ENCODE measurements at regions not wholly inside any gene's neighbourhood (a gene's known extent, or its start where the extent isn't known, plus 50 kb on each side); places are given as distances from the start of the nearest gene placed in this dataset.

GRCh38 chr16:54442864-54443263, 156.3 kb upstream of the IRX3 start:
- WGBS, 4 donors = 65 to 74% (median 71%) methylated on average over 4 to 5 of the region's 5 CpGs
- Histone ChIP-seq H3K4me3 (no peak overlapping the region), H3K9me3 (peaks cover 0 to 27% (median 4%) of the 10 kb centered on the region in 12 donors), H3K27me3 (no peaks in the 10 kb centered on the region), H3K4me1 (peaks cover 0 to 17% (median 5%) of the 10 kb centered on the region in 12 donors), H3K27ac (no peak overlapping the region), H3K36me3 (no peaks in the 10 kb centered on the region)
- ATAC-seq (no peak), DNase-seq (no peak)
- intact Hi-C loops (cut with DNase I) = no loop called here
- no peak for TF ChIP-seq POLR2A (IDR thresholded peaks at IDR 0.05)
- no peak for TF ChIP-seq CTCF (IDR thresholded peaks at IDR 0.05)

- Histone ChIP-seq H3K36me3 (no peaks in the 10 kb centered on the region), H3K27me3 (no peaks in the 10 kb centered on the region), H3K9me3 (peaks cover 0 to 8% (median 0%) of the 10 kb centered on the region in 12 donors), H3K4me3 (no peak overlapping the region), H3K4me1 (no peaks in the 10 kb centered on the region), H3K27ac (no peak overlapping the region)
- ATAC-seq = no peak
- no peak for DNase-seq
- intact Hi-C loops (cut with DNase I) = no loop called here
- 73 to 87% (median 81%) methylated on average over 3 of the region's 3 CpGs for WGBS, 4 donors
- no peak for TF ChIP-seq POLR2A (IDR thresholded peaks at IDR 0.05)
- no peak for TF ChIP-seq CTCF (IDR thresholded peaks at IDR 0.05)
Measured at GRCh38 chr16:54438469-54438868, 151.9 kb upstream of the IRX3 start.

- no peaks in the 10 kb centered on the region for H3K27me3 ChIP-seq
Measured at GRCh38 chr16:54437921-54438320, 151.3 kb upstream of the IRX3 start.

GRCh38 chr16:54437401-54437800, 150.8 kb upstream of the IRX3 start:
- DNase-seq = no peak
- no peak for ATAC-seq
- Histone ChIP-seq H3K27me3 (no peaks in the 10 kb centered on the region), H3K9me3 (peaks cover 0 to 4% (median 0%) of the 10 kb centered on the region in 12 donors), H3K27ac (no peak overlapping the region), H3K36me3 (no peaks in the 10 kb centered on the region), H3K4me1 (no peaks in the 10 kb centered on the region), H3K4me3 (no peak overlapping the region)
- no peak for TF ChIP-seq POLR2A (IDR thresholded peaks at IDR 0.05)
- intact Hi-C loops (cut with DNase I) = no loop called here
- 77 to 89% (median 85%) methylated on average over 11 of the region's 11 CpGs for WGBS, 4 donors

More at GRCh38 chr16:54437921-54438320, 151.3 kb upstream of the IRX3 start:
- Histone ChIP-seq H3K27ac (no peak overlapping the region), H3K4me1 (no peaks in the 10 kb centered on the region), H3K9me3 (peaks cover 0 to 4% (median 0%) of the 10 kb centered on the region in 12 donors), H3K36me3 (no peaks in the 10 kb centered on the region), H3K4me3 (no peak overlapping the region)
- ATAC-seq (no peak), DNase-seq (no peak)
- intact Hi-C loops (cut with DNase I) = no loop called here
- TF ChIP-seq POLR2A (IDR thresholded peaks at IDR 0.05) = no peak
- TF ChIP-seq CTCF (IDR thresholded peaks at IDR 0.05) = no peak
- 81 to 88% (median 88%) methylated on average over 4 of the region's 4 CpGs for WGBS, 4 donors

GRCh38 chr16:54436346-54436745, 149.8 kb upstream of the IRX3 start:
- ATAC-seq = no peak
- Histone ChIP-seq H3K36me3 (no peaks in the 10 kb centered on the region), H3K27me3 (no peaks in the 10 kb centered on the region), H3K4me3 (no peak overlapping the region), H3K9me3 (peaks cover 0 to 4% (median 0%) of the 10 kb centered on the region in 12 donors), H3K27ac (no peak overlapping the region), H3K4me1 (no peaks in the 10 kb centered on the region)
- TF ChIP-seq POLR2A (IDR thresholded peaks at IDR 0.05) (no peak), CTCF (IDR thresholded peaks at IDR 0.05) (no peak)
- 65 to 84% (median 74%) methylated on average over 7 of the region's 7 CpGs for WGBS, 4 donors
- DNase-seq = no peak
- intact Hi-C loops (cut with DNase I) = no loop called here
